Astrocyte (in vitro differentiated cells and primary cell): ENCODE measurements at regions not wholly inside any gene's neighbourhood (a gene's known extent, or its start where the extent isn't known, plus 50 kb on each side); places are given as distances from the start of the nearest gene placed in this dataset.

Experiments
- CTCF ChIP-seq: IDR thresholded peaks from 2 replicates; pipeline ENCODE4 v1.5.1; 2011; ENCODE audit warnings: low read depth, mild to moderate bottlenecking, inconsistent platforms, low read length, moderate library complexity; ENCODE audit not compliant: insufficient read depth
- EZH2 ChIP-seq: IDR thresholded peaks from 2 replicates; pipeline ENCODE4 v1.6.1; 2012; ENCODE audit warnings: mild to moderate bottlenecking, low read length, inconsistent platforms; ENCODE audit not compliant: insufficient read depth

GRCh38 chr13:103187721-103188156, 121.5 kb upstream of the SLC10A2 start:
- no peak for TF ChIP-seq CTCF
- no peak for TF ChIP-seq EZH2
